GM12865 (cell line): ENCODE measurements at regions not wholly inside any gene's neighbourhood (a gene's known extent, or its start where the extent isn't known, plus 50 kb on each side); places are given as distances from the start of the nearest gene placed in this dataset.
A peak's percentile ranks its signal among the peaks of the same experiment; 100 is the strongest.

Experiments used
- DNase-seq: peaks from one replicate; pipeline ENCODE4 v3.0.0; 2010; ENCODE audit warnings: low read depth
- H3K4me3 ChIP-seq: 2 replicates; pipeline ENCODE4 v1.5.1; 2011; ENCODE audit warnings: mild to moderate bottlenecking, low read depth, low read length, control low read depth
- TF ChIP-seq, protein P1 (sequence below): IDR thresholded peaks from 2 replicates; pipeline ENCODE4 v1.5.1; 2011; ENCODE audit warnings: low read length, control low read depth, low read depth, inconsistent platforms; ENCODE audit not compliant: insufficient read depth; ENCODE audit errors: missing control alignments

DNA sequence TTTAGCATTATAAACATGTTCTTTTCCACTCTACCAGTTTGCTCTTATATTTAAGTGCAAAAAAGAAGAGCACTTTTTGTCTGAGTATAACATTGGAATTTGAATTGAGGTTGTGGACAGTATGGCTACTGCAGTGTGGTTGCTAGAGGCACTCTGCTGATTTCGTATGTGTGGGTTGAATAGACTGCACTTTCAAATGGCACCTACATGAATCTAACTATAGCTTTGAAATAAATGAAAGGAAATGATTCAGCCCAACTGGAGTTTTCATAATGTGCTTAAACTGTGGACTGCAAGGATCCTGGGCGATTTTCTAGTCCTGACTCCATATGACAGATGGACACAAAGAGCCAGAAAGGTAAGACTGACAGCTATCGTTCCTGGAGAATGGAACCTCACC is 657.6 kb upstream of the RIOK2 start:
- H3K4me3 ChIP-seq, result no peak overlapping the region
- TF ChIP-seq, protein P1, sequence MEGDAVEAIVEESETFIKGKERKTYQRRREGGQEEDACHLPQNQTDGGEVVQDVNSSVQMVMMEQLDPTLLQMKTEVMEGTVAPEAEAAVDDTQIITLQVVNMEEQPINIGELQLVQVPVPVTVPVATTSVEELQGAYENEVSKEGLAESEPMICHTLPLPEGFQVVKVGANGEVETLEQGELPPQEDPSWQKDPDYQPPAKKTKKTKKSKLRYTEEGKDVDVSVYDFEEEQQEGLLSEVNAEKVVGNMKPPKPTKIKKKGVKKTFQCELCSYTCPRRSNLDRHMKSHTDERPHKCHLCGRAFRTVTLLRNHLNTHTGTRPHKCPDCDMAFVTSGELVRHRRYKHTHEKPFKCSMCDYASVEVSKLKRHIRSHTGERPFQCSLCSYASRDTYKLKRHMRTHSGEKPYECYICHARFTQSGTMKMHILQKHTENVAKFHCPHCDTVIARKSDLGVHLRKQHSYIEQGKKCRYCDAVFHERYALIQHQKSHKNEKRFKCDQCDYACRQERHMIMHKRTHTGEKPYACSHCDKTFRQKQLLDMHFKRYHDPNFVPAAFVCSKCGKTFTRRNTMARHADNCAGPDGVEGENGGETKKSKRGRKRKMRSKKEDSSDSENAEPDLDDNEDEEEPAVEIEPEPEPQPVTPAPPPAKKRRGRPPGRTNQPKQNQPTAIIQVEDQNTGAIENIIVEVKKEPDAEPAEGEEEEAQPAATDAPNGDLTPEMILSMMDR, result no peak
- peak; percentile 29 for DNase-seq

- TF ChIP-seq, protein P1, result no peak
- no peak overlapping the region for H3K4me3 ChIP-seq
- peak; percentile 34 for DNase-seq
These were observed 659.6 kb upstream of the RIOK2 start for GRCh38 chr5:97842687-97843086.

DNA sequence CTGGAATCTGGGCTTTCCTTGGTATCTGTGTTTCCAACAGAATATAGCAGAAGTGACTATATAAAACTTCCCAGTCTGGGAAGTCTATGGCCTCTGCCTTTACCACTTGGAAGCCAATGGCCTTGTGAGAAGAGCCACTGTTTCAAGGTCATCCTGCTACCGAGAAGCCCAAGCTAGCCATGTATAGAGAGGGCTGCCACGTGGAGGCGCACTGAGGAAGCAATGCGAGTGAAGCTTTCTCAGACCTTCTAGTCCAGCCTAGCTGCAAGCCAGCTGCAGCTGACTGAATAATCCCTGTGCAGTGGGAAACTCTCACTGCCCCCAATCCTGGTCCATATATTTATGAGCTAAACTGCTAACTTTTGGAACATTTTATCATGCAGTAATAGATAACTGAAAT is 661.8 kb upstream of the RIOK2 start:
- TF ChIP-seq, protein P1, result peak; percentile 3
- H3K4me3 ChIP-seq, result no peak overlapping the region
- peak; percentile 6 for DNase-seq

DNA sequence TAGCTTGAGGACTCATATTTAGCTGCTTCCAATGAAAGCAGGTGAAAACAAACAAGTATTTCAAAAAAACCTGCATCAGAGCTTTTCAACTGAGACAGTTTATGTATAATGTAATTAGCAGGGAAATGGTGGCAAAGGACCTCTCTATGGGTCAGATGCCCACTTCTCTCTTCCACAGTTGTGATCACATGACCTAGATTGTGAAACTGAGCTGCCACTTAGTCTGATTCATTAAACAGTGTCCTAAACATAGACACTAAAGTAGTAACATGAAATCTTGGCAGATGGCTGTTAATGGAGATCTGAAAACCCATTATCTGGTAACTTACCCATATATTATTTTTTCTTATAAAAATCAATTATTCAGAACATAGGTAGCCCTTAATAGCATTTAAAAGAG is 663.6 kb upstream of the RIOK2 start:
- TF ChIP-seq, protein P1, result no peak
- no peak overlapping the region for H3K4me3 ChIP-seq
- no peak for DNase-seq

DNA sequence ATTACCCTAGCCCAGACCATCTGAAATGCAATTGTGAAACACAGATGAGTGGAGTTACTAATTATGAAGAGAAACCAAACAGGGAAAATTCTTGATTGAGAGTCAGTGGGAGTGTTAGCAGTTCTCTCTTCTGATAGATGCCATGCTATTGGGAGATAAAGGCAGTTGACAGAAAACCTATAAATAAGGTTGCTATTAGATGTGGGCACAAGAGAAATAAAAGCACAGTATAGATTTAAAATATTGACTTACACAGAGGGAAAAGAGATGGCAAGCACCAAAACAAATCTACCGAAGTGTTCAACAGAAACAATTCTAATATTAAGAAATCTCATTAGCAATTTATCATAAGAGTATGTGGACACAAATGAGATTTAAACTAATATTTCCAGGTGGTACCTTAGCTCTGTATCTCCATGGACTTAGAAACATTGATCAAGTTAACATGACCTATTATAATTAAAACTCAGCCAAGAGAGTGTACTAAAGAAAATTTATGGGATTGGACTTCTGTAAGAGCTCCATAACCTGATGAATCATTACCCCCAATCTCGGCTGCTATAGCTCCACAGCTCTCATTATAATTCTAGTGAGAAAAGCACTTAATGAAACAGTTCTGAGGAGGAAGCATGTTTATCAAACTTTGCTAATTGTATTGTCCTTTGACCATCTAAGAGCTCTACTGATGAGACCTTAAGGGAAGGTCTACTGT is 665.0 kb upstream of the RIOK2 start:
- TF ChIP-seq, protein P1, result no peak
- H3K4me3 ChIP-seq, result no peak overlapping the region
- no peak for DNase-seq

- TF ChIP-seq, protein P1, result no peak
- no peak for DNase-seq
- H3K4me3 ChIP-seq, result no peak overlapping the region
These were observed 668.0 kb upstream of the RIOK2 start for GRCh38 chr5:97851036-97851435.
